ENCODE measurements at regions not wholly inside any gene's neighbourhood (a gene's known extent, or its start where the extent isn't known, plus 50 kb on each side); places are given as distances from the start of the nearest gene placed in this dataset.

- DNase-seq = no peak
These were observed 54.6 kb downstream of the ZFP36L2 start for GRCh38 chr2:43171789-43172188.

- no peak for DNase-seq
These were observed 55.9 kb downstream of the ZFP36L2 start for GRCh38 chr2:43170405-43171105.

- peak; percentile 65 for DNase-seq
These were observed 56.4 kb downstream of the ZFP36L2 start for GRCh38 chr2:43169987-43170386.

GRCh38 chr2:43169099-43169945, 57.1 kb downstream of the ZFP36L2 start:
- no peak for DNase-seq

GRCh38 chr2:43168016-43168369, 58.4 kb downstream of the ZFP36L2 start:
- no peak for DNase-seq

GRCh38 chr2:43165378-43166069, 60.9 kb downstream of the ZFP36L2 start:
- no peak for DNase-seq

GRCh38 chr2:43164686-43165085, 61.7 kb downstream of the ZFP36L2 start:
- DNase-seq = no peak

GRCh38 chr2:43163584-43164270, 62.7 kb downstream of the ZFP36L2 start:
- DNase-seq = no peak

- DNase-seq = no peak
These were observed 64.0 kb downstream of the ZFP36L2 start for GRCh38 chr2:43162511-43162776.

- DNase-seq = no peak
These were observed 64.5 kb downstream of the ZFP36L2 start for GRCh38 chr2:43161650-43162510.

- no peak for DNase-seq
These were observed 65.6 kb downstream of the ZFP36L2 start for GRCh38 chr2:43160778-43161177.

- DNase-seq = no peak
These were observed 66.6 kb downstream of the ZFP36L2 start for GRCh38 chr2:43159797-43160196.

GRCh38 chr2:43158259-43158880, 68.0 kb downstream of the ZFP36L2 start:
- peak; percentile 79 for DNase-seq

- DNase-seq = no peak
These were observed 68.7 kb downstream of the ZFP36L2 start for GRCh38 chr2:43157506-43158246.

GRCh38 chr2:43155851-43156411, 70.5 kb downstream of the ZFP36L2 start:
- no peak for DNase-seq

GRCh38 chr2:43154685-43155084, 71.7 kb downstream of the ZFP36L2 start:
- no peak for DNase-seq

- DNase-seq = no peak
These were observed 73.4 kb downstream of the ZFP36L2 start for GRCh38 chr2:43152741-43153647.

- no peak for DNase-seq
These were observed 74.2 kb downstream of the ZFP36L2 start for GRCh38 chr2:43152186-43152585.

GRCh38 chr2:43149482-43150107, 76.8 kb downstream of the ZFP36L2 start:
- DNase-seq = peak; percentile 60
